A549 (cell line): ENCODE measurements at regions not wholly inside any gene's neighbourhood (a gene's known extent, or its start where the extent isn't known, plus 50 kb on each side); places are given as distances from the start of the nearest gene placed in this dataset.

Experiments
- ATAC-seq, 2 experiments: fragments of 200-7000 bp in 1 of 2; fragments of >200 bp in 1 of 2; cut with Nextera tagmentation in 1 of 2; cut with Tn5 transposase in 1 of 2; 3 replicates each; pipeline versions ENCODE4 v1.8.0 to v1.9.1; 2018 to 2020; ENCODE audit warnings: mild to moderate bottlenecking in 1 of 2, moderate library complexity in 1 of 2
- CTCF ChIA-PET: fragments of 300-600 bp; sonication (Branson Sonifier 250); formaldehyde crosslinking; extraction: SDS; loops from one replicate; lab custom pipeline; 2021; ENCODE audit warnings: antibody characterized with exemption, inconsistent platforms; lab: Yijun Ruan, JAX
- POLR2A ChIA-PET: fragments of 350-600 bp; formaldehyde crosslinking; extraction: SDS; loops from one replicate; lab custom pipeline; 2021; ENCODE audit warnings: antibody characterized with exemption, inconsistent platforms; lab: Yijun Ruan, JAX
- DNase-seq, 2 experiments: peaks; one replicate each; pipeline versions ENCODE4 v3.0.0 to v3.0.0-alpha.2; 2011 to 2016; ENCODE audit warnings: low read depth in 1 of 2, low spot score in 1 of 2
- FAIRE-seq: peaks from 2 replicates; lab custom pipeline; 2011; peaks lifted over from hg19 to GRCh38; lab: Jason Lieb, UNC
- H3K27ac ChIP-seq, 2 experiments: fragments of >200 bp; sonication (Bioruptor Twin); formaldehyde crosslinking; 3 replicates each; pipeline ENCODE4 v1.5.1; 2016 to 2017
- H3K4me1 ChIP-seq: fragments of >200 bp; sonication (Bioruptor Twin); formaldehyde crosslinking; 3 replicates; pipeline ENCODE4 v1.6.1; 2016
- H3K4me2 ChIP-seq: fragments of >200 bp; sonication (Bioruptor Twin); formaldehyde crosslinking; 3 replicates; pipeline ENCODE4 v1.6.1; 2016
- H3K4me3 ChIP-seq: fragments of >200 bp; sonication (Bioruptor Twin); formaldehyde crosslinking; 3 replicates; pipeline ENCODE4 v1.5.1; 2016
- H3K9me3 ChIP-seq: fragments of >200 bp; sonication (Bioruptor Twin); formaldehyde crosslinking; 3 replicates; pipeline ENCODE4 v1.6.1; 2016
- CHD4 ChIP-seq: fragments of 200-600 bp; sonication (generic); IDR thresholded peaks from 2 replicates; pipeline ENCODE4 v1.6.1; 2016; ENCODE audit warnings: antibody characterized with exemption, mild to moderate bottlenecking, borderline replicate concordance
- EHF ChIP-seq: fragments of 250-450 bp; sonication (Bioruptor Pico); IDR thresholded peaks from 2 replicates; pipeline ENCODE4 v1.5.0; 2020; ENCODE audit warnings: mild to moderate bottlenecking
- FOSB ChIP-seq: fragments of 250-450 bp; sonication (Bioruptor Pico); IDR thresholded peaks from 2 replicates; pipeline ENCODE4 v1.5.0; 2020; ENCODE audit warnings: mild to moderate bottlenecking, moderate library complexity
- HDAC2 ChIP-seq: fragments of 200-600 bp; sonication (generic); IDR thresholded peaks from 2 replicates; pipeline ENCODE4 v1.6.1; 2016
- HES2 ChIP-seq: fragments of >200 bp; sonication (Bioruptor Twin); formaldehyde crosslinking; IDR thresholded peaks from 2 replicates; pipeline ENCODE4 v1.6.1; 2016
- HEYL ChIP-seq: fragments of 250-450 bp; sonication (Bioruptor Pico); IDR thresholded peaks from 2 replicates; pipeline ENCODE4 v1.8.0; 2021; ENCODE audit warnings: mild to moderate bottlenecking, moderate library complexity
- JUNB ChIP-seq: fragments of >200 bp; sonication (Bioruptor Twin); formaldehyde crosslinking; IDR thresholded peaks from 2 replicates; pipeline ENCODE4 v1.6.1; 2016
- MYC ChIP-seq: IDR thresholded peaks from 2 replicates; pipeline ENCODE4 v1.6.1; 2012; ENCODE audit warnings: mild to moderate bottlenecking, inconsistent platforms, low read length, improper control_type of control experiment, borderline replicate concordance
- NFE2L2 ChIP-seq: fragments of 150-350 bp; conservative IDR thresholded peaks from 2 replicates; pipeline ENCODE4 v1.6.1; 2014; ENCODE audit warnings: low read length
- POLR2A ChIP-seq: IDR thresholded peaks from 2 replicates; pipeline ENCODE4 v1.6.1; 2012; ENCODE audit warnings: mild to moderate bottlenecking, low read length
- SREBF2 ChIP-seq: fragments of 450-650 bp; IDR thresholded peaks from 2 replicates; pipeline ENCODE4 v1.6.1; 2014; ENCODE audit warnings: mild to moderate bottlenecking, moderate library complexity
- TP53 ChIP-seq: fragments of 250-450 bp; sonication (Bioruptor Pico); IDR thresholded peaks from 2 replicates; pipeline ENCODE4 v1.5.0; 2021; ENCODE audit warnings: mild to moderate bottlenecking, moderate library complexity
- ZSCAN20 ChIP-seq: fragments of 250-450 bp; sonication (Bioruptor Pico); IDR thresholded peaks from 2 replicates; pipeline ENCODE4 v1.8.0; 2022; ENCODE audit warnings: mild to moderate bottlenecking, moderate library complexity
- TF ChIP-seq, protein P1 (sequence below): fragments of 250-450 bp; sonication (Bioruptor Pico); IDR thresholded peaks from 2 replicates; pipeline ENCODE4 v1.5.0; 2021; ENCODE audit warnings: mild to moderate bottlenecking, moderate library complexity, borderline replicate concordance
- TF ChIP-seq, protein P2 (sequence below): fragments of 250-450 bp; sonication (Bioruptor Pico); IDR thresholded peaks from 2 replicates; pipeline ENCODE4 v1.5.0; 2020; ENCODE audit warnings: low read depth, mild to moderate bottlenecking, moderate library complexity

DNA sequence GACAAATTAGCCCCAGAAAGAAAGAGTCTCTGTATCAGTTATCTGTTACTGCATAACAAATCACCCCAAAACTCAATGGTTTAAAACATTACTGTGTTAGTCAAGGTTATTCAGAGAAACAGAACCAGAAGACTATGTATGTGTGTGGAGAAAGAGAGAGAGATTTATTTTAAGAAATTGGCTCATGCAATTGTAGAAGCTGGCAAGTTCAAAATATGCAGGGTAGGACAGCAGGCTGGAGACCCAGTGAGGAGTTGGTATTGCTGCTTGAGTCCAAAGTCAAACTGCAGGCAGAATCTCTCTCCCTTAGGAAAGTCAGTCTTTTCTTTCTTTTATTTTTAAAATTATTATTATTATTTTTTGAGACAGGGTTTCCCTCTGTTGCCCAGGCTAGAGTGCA is 50.2 kb upstream of the TNR start:
- Histone ChIP-seq H3K27ac (no peak overlapping the region), H3K9me3 (no peaks in the 10 kb centered on the region), H3K4me2 (no peak overlapping the region)
- no peak for TF ChIP-seq JUNB
- TF ChIP-seq POLR2A, result no peak
- TF ChIP-seq HDAC2, result no peak
- TF ChIP-seq FOSB, result no peak
- no peak for TF ChIP-seq HES2
- TF ChIP-seq, protein P1, sequence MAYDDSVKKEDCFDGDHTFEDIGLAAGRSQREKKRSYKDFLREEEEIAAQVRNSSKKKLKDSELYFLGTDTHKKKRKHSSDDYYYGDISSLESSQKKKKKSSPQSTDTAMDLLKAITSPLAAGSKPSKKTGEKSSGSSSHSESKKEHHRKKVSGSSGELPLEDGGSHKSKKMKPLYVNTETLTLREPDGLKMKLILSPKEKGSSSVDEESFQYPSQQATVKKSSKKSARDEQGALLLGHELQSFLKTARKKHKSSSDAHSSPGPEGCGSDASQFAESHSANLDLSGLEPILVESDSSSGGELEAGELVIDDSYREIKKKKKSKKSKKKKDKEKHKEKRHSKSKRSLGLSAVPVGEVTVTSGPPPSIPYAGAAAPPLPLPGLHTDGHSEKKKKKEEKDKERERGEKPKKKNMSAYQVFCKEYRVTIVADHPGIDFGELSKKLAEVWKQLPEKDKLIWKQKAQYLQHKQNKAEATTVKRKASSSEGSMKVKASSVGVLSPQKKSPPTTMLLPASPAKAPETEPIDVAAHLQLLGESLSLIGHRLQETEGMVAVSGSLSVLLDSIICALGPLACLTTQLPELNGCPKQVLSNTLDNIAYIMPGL (CRISPR knock-in tag), result no peak
- TF ChIP-seq, protein P2, sequence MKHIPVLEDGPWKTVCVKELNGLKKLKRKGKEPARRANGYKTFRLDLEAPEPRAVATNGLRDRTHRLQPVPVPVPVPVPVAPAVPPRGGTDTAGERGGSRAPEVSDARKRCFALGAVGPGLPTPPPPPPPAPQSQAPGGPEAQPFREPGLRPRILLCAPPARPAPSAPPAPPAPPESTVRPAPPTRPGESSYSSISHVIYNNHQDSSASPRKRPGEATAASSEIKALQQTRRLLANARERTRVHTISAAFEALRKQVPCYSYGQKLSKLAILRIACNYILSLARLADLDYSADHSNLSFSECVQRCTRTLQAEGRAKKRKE (CRISPR knock-in tag), result no peak
- no peak for TF ChIP-seq CHD4
- no peak for TF ChIP-seq TP53 (CRISPR knock-in tag)
- no peak for TF ChIP-seq SREBF2
- TF ChIP-seq MYC, result no peak
- TF ChIP-seq EHF (CRISPR knock-in tag), result no peak
- TF ChIP-seq NFE2L2, result no peak
- TF ChIP-seq ZSCAN20 (CRISPR knock-in tag), result no peak
- TF ChIP-seq HEYL (CRISPR knock-in tag), result no peak
- TF ChIP-seq, all 56 proteins: peak for 0
- POLR2A ChIA-PET, result no interaction called here
- Histone ChIP-seq H3K4me3 (no peak overlapping the region), H3K4me1 (no peaks in the 10 kb centered on the region)
- CTCF ChIA-PET, result no interaction called here
- ATAC-seq, result no peak
- DNase-seq, result no peak
- FAIRE-seq, result no peak
